Stomach (tissue), 8 donors: ENCODE measurements at regions not wholly inside any gene's neighbourhood (a gene's known extent, or its start where the extent isn't known, plus 50 kb on each side); places are given as distances from the start of the nearest gene placed in this dataset.

Source experiments
- DNase-seq, 2 donors: peaks; one replicate each; pipeline versions ENCODE4 v3.0.0 to v3.0.0-alpha.2; 2013 to 2019
- H3K27ac ChIP-seq, 5 donors: fragments of 200-600 bp in 4 of 5; sonication (generic) in 4 of 5; one replicate each; pipeline ENCODE4 v1.5.1; 2013 to 2019; ENCODE audit warnings: mild to moderate bottlenecking in 1 of 5, moderate library complexity in 1 of 5
- H3K27me3 ChIP-seq, 3 donors: fragments of 200-600 bp; sonication (generic); one replicate each; pipeline ENCODE4 v1.5.1; 2017 to 2019; ENCODE audit warnings: mixed run types in 1 of 3
- H3K36me3 ChIP-seq, 4 donors: fragments of 200-600 bp; sonication (generic); 1 replicate in 3 of 4; 2 replicates in 1 of 4; pipeline ENCODE4 v1.5.1; 2016 to 2019
- H3K4me1 ChIP-seq, 4 donors: fragments of 200-600 bp; sonication (generic); one replicate each; pipeline ENCODE4 v1.5.1; 2016 to 2019
- H3K4me3 ChIP-seq, 4 donors: fragments of 200-600 bp; sonication (generic) in 3 of 4; one replicate each; pipeline ENCODE4 v1.5.1; 2016 to 2019; ENCODE audit warnings: mild to moderate bottlenecking in 1 of 4
- H3K9me3 ChIP-seq, 4 donors: fragments of 200-600 bp; sonication (generic); one replicate each; pipeline ENCODE4 v1.5.1; 2016 to 2019
- CTCF ChIP-seq, 7 experiments: fragments of 450-650 bp in 4 of 7; fragments of 200-600 bp in 3 of 7; sonication (generic) in 3 of 7; IDR thresholded peaks; one replicate each; pipeline ENCODE4 v1.5.1; 2016 to 2019; ENCODE audit warnings: antibody characterized with exemption in 7 of 7, control low read depth in 2 of 7, mild to moderate bottlenecking in 1 of 7
- EP300 ChIP-seq: sonication (generic); formaldehyde crosslinking; IDR thresholded peaks from one replicate; pipeline ENCODE4 v1.6.1; 2017; ENCODE audit warnings: antibody characterized with exemption
- POLR2A ChIP-seq, 4 donors: fragments of 450-650 bp; IDR thresholded peaks; one replicate each; pipeline ENCODE4 v1.6.1; 2016; ENCODE audit warnings: antibody characterized with exemption in 4 of 4, control low read depth in 2 of 4, mild to moderate bottlenecking in 1 of 4, moderate library complexity in 1 of 4
- POLR2AphosphoS5 ChIP-seq, 3 donors: sonication (generic); formaldehyde crosslinking; IDR thresholded peaks; one replicate each; pipeline ENCODE4 v1.6.1; 2016; ENCODE audit warnings: antibody characterized with exemption in 3 of 3
- WGBS, 5 donors: extraction: QIAGEN DNeasy Blood & Tissue Kit in 3 of 5; methylation state at CpG; one replicate each; pipeline versions ENCODE4 v1.1.5 to v1.1.7; 2013 to 2018; 5-methylcytosine and 5-hydroxymethylcytosine counted together
- intact Hi-C: fragments of 100-400 bp; cut with DNase I; formaldehyde crosslinking; loops from one replicate; pipeline ENCODE4 v1.15.1; 2023; ENCODE audit warnings: low total_unique reads
- donor health status: healthy with polysubstance abuse.
- donor health status: Bipolar disorder and iron deficiency.
- donor health status: healthy.

- intact Hi-C loops: no loop called here
- H3K36me3 ChIP-seq: no peaks in the 10 kb centered on the region
- H3K9me3 ChIP-seq: peaks cover 0 to 8% (median 0%) of the 10 kb centered on the region in 4 donors
- no peak overlapping the region for H3K4me3 ChIP-seq
- TF ChIP-seq POLR2A (IDR thresholded peaks at IDR 0.05) (no peak), EP300 (no peak)
- H3K27ac ChIP-seq: no peak overlapping the region
- no peak for DNase-seq
- no peaks in the 10 kb centered on the region for H3K4me1 ChIP-seq
- H3K27me3 ChIP-seq: no peaks in the 10 kb centered on the region
These were observed 1962.1 kb downstream of the PCDH9 start for GRCh38 chr13:65268009-65268408.

GRCh38 chr13:65265988-65266387 lies 1964.1 kb downstream of the PCDH9 start:
- peaks cover 0 to 5% (median 0%) of the 10 kb centered on the region in 4 donors for H3K9me3 ChIP-seq
- intact Hi-C loops: no loop called here
- no peaks in the 10 kb centered on the region for H3K27me3 ChIP-seq
- no peak for TF ChIP-seq EP300
- TF ChIP-seq POLR2AphosphoS5 (IDR thresholded peaks at IDR 0.05): no peak
- no peak for TF ChIP-seq POLR2A (IDR thresholded peaks at IDR 0.05)
- TF ChIP-seq CTCF (IDR thresholded peaks at IDR 0.05): no peak
- H3K27ac ChIP-seq: no peak overlapping the region
- WGBS, 5 donors: 64 to 81% (median 73%) methylated on average over 1 of the region's 1 CpG
- no peaks in the 10 kb centered on the region for H3K4me1 ChIP-seq
- H3K36me3 ChIP-seq: no peaks in the 10 kb centered on the region
- DNase-seq: no peak
- no peak overlapping the region for H3K4me3 ChIP-seq

- Histone ChIP-seq H3K9me3 (peaks cover 0 to 5% (median 0%) of the 10 kb centered on the region in 4 donors), H3K4me1 (no peaks in the 10 kb centered on the region), H3K27ac (no peak overlapping the region), H3K4me3 (no peak overlapping the region), H3K27me3 (no peaks in the 10 kb centered on the region), H3K36me3 (no peaks in the 10 kb centered on the region)
- DNase-seq: no peak
- intact Hi-C loops: no loop called here
- WGBS, 5 donors: 58 to 84% (median 71%) methylated on average over 2 of the region's 2 CpGs
- TF ChIP-seq POLR2AphosphoS5 (IDR thresholded peaks at IDR 0.05) (no peak), CTCF (IDR thresholded peaks at IDR 0.05) (no peak), POLR2A (IDR thresholded peaks at IDR 0.05) (no peak), EP300 (no peak)
These were observed 1966.1 kb downstream of the PCDH9 start for GRCh38 chr13:65264066-65264465.

GRCh38 chr13:65260946-65261891 lies 1968.9 kb downstream of the PCDH9 start:
- WGBS, 5 donors: 42 to 59% (median 51%) methylated on average over 5 of the region's 5 CpGs
- no peaks in the 10 kb centered on the region for H3K27me3 ChIP-seq
- H3K36me3 ChIP-seq: no peaks in the 10 kb centered on the region
- H3K4me1 ChIP-seq: no peaks in the 10 kb centered on the region
- DNase-seq: peak in 1 of 2 donors; percentile 2
- TF ChIP-seq CTCF (IDR thresholded peaks at IDR 0.05): no peak
- TF ChIP-seq POLR2AphosphoS5 (IDR thresholded peaks at IDR 0.05): no peak
- TF ChIP-seq EP300: no peak
- no peak for TF ChIP-seq POLR2A (IDR thresholded peaks at IDR 0.05)
- H3K4me3 ChIP-seq: no peak overlapping the region
- intact Hi-C loops: no loop called here
- no peak overlapping the region for H3K27ac ChIP-seq
- H3K9me3 ChIP-seq: peaks cover 0 to 5% (median 0%) of the 10 kb centered on the region in 4 donors

- H3K36me3 ChIP-seq: no peaks in the 10 kb centered on the region
- no peak overlapping the region for H3K27ac ChIP-seq
- intact Hi-C loops: no loop called here
- H3K4me3 ChIP-seq: no peak overlapping the region
- WGBS, 5 donors: 72 to 96% (median 86%) methylated on average over 1 of the region's 1 CpG
- no peaks in the 10 kb centered on the region for H3K27me3 ChIP-seq
- no peak for DNase-seq
- peaks cover 0 to 17% (median 11%) of the 10 kb centered on the region in 4 donors for H3K9me3 ChIP-seq
- TF ChIP-seq POLR2A (IDR thresholded peaks at IDR 0.05): no peak
- no peak for TF ChIP-seq POLR2AphosphoS5 (IDR thresholded peaks at IDR 0.05)
- no peak for TF ChIP-seq CTCF (IDR thresholded peaks at IDR 0.05)
- no peak for TF ChIP-seq EP300
- no peaks in the 10 kb centered on the region for H3K4me1 ChIP-seq
These were observed 1989.4 kb downstream of the PCDH9 start for GRCh38 chr13:65240773-65241172.
